Endothelial cell (in vitro differentiated cells): ENCODE measurements at regions not wholly inside any gene's neighbourhood (a gene's known extent, or its start where the extent isn't known, plus 50 kb on each side); places are given as distances from the start of the nearest gene placed in this dataset.

Source experiments
- DNase-seq: peaks from one replicate; pipeline ENCODE4 v3.0.0; 2021; ENCODE audit warnings: low spot score
- H3K27ac Mint-ChIP-seq: one replicate; pipeline ENCODE4 v1.8.0; 2021; ENCODE audit warnings: mixed read lengths, inconsistent platforms; ENCODE audit not compliant: unreplicated experiment
- H3K27me3 Mint-ChIP-seq: one replicate; pipeline ENCODE4 v1.8.0; 2021; ENCODE audit warnings: mild to moderate bottlenecking, moderate library complexity, mixed read lengths, inconsistent platforms; ENCODE audit not compliant: unreplicated experiment
- H3K36me3 Mint-ChIP-seq: one replicate; pipeline ENCODE4 v1.8.0; 2021; ENCODE audit warnings: mild to moderate bottlenecking, low read depth, mixed read lengths, inconsistent platforms; ENCODE audit not compliant: unreplicated experiment
- H3K4me1 Mint-ChIP-seq: one replicate; pipeline ENCODE4 v1.8.0; 2021; ENCODE audit warnings: mild to moderate bottlenecking, mixed read lengths, inconsistent platforms; ENCODE audit not compliant: unreplicated experiment
- H3K4me3 Mint-ChIP-seq: one replicate; pipeline ENCODE4 v1.8.0; 2021; ENCODE audit warnings: mild to moderate bottlenecking, mixed read lengths, inconsistent platforms; ENCODE audit not compliant: unreplicated experiment
- H3K9me3 Mint-ChIP-seq: one replicate; pipeline ENCODE4 v1.8.0; 2021; ENCODE audit warnings: mixed read lengths, inconsistent platforms; ENCODE audit not compliant: unreplicated experiment
- TF ChIP-seq, protein P1 (sequence below): fragments of 200-600 bp; sonication (generic); IDR thresholded peaks from one replicate; pipeline ENCODE4 v1.5.0; 2021; ENCODE audit warnings: antibody characterized with exemption; ENCODE audit not compliant: unreplicated experiment

GRCh38 chr21:25246546-25246945, 360.7 kb downstream of the MRPL39 start:
- Mint-ChIP-seq H3K9me3 (peaks cover 10% of the 10 kb centered on the region), H3K27me3 (no peaks in the 10 kb centered on the region), H3K4me3 (no peak overlapping the region), H3K27ac (no peak overlapping the region), H3K36me3 (no peaks in the 10 kb centered on the region), H3K4me1 (peaks cover 7% of the 10 kb centered on the region)
- TF ChIP-seq, protein P1, sequence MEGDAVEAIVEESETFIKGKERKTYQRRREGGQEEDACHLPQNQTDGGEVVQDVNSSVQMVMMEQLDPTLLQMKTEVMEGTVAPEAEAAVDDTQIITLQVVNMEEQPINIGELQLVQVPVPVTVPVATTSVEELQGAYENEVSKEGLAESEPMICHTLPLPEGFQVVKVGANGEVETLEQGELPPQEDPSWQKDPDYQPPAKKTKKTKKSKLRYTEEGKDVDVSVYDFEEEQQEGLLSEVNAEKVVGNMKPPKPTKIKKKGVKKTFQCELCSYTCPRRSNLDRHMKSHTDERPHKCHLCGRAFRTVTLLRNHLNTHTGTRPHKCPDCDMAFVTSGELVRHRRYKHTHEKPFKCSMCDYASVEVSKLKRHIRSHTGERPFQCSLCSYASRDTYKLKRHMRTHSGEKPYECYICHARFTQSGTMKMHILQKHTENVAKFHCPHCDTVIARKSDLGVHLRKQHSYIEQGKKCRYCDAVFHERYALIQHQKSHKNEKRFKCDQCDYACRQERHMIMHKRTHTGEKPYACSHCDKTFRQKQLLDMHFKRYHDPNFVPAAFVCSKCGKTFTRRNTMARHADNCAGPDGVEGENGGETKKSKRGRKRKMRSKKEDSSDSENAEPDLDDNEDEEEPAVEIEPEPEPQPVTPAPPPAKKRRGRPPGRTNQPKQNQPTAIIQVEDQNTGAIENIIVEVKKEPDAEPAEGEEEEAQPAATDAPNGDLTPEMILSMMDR: no peak
- DNase-seq: no peak

DNA sequence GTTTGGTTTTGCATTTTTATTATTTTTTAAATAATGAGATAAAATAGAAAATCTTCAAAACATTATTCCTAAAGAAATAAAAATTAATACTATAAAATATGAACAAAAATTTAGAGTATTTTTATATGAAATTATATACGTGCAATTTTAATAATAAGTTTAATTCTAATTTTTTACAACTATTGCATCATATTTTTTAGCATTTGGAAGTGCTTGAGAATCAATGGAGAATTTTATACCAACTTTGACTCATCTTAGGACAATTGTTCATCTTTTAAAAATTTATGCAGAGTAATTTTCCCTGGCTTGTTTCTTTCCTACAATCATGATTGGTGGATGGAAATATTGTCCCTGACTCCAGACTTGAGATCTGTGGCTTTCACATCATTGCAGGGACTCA, 362.5 kb downstream of the MRPL39 start:
- Mint-ChIP-seq H3K27ac (no peak overlapping the region), H3K4me3 (no peak overlapping the region), H3K9me3 (no peaks in the 10 kb centered on the region), H3K36me3 (no peaks in the 10 kb centered on the region), H3K27me3 (no peaks in the 10 kb centered on the region), H3K4me1 (no peaks in the 10 kb centered on the region)
- TF ChIP-seq, protein P1: no peak
- DNase-seq: no peak

DNA sequence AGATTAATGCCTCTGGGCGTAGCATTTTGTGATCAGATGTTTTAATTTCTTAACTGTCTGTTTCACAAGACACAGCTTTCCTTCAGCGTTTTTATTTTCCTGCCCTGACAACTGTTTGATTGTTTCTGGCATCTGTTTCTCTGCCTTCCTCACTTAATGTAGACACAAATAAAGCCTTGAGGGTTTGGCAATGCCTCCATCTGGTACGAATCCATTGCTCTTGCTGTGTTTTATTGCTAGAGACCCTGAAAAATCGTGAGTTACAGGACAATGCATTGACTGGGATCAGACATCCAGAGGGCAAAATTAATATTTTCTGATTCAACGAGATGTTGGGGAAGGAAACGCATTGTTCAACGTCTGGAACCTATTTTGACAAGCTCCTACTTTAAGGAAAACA, 363.5 kb downstream of the MRPL39 start:
- H3K9me3 Mint-ChIP-seq: no peaks in the 10 kb centered on the region
- TF ChIP-seq, protein P1: no peak
- no peaks in the 10 kb centered on the region for H3K4me1 Mint-ChIP-seq
- no peak for DNase-seq
- H3K27me3 Mint-ChIP-seq: no peaks in the 10 kb centered on the region
- H3K4me3 Mint-ChIP-seq: no peak overlapping the region
- H3K36me3 Mint-ChIP-seq: no peaks in the 10 kb centered on the region
- H3K27ac Mint-ChIP-seq: no peak overlapping the region

DNA sequence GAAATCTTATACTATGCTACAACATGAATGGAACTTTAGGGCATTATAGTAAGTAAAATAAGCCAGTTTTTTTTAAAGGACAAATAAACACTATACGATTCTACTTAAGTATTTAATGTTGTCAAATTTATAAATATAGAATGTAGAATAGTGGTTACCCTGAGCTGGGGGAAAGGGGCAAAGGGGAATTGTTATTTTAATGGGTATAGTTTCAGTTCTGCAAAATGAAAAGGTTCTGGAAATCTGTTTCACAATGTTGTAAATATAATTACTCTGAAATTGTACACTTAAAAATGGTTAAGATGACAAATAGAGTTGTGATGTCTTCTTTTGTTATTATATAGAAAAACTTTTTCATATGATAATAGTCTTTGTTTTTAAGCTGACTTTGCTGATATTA, 366.3 kb downstream of the MRPL39 start:
- Mint-ChIP-seq H3K27ac (no peak overlapping the region), H3K36me3 (no peaks in the 10 kb centered on the region), H3K27me3 (peaks cover 3% of the 10 kb centered on the region), H3K4me1 (no peaks in the 10 kb centered on the region), H3K9me3 (no peaks in the 10 kb centered on the region), H3K4me3 (no peak overlapping the region)
- TF ChIP-seq, protein P1: no peak
- DNase-seq: no peak

GRCh38 chr21:25234857-25235801, 372.2 kb downstream of the MRPL39 start:
- Mint-ChIP-seq H3K36me3 (no peaks in the 10 kb centered on the region), H3K4me3 (no peak overlapping the region), H3K27me3 (peaks cover 3% of the 10 kb centered on the region), H3K27ac (no peak overlapping the region), H3K9me3 (no peaks in the 10 kb centered on the region), H3K4me1 (no peaks in the 10 kb centered on the region)
- TF ChIP-seq, protein P1: no peak
- DNase-seq: no peak
